ENCODE measurements at regions not wholly inside any gene's neighbourhood (a gene's known extent, or its start where the extent isn't known, plus 50 kb on each side); places are given as distances from the start of the nearest gene placed in this dataset.

GRCh38 chr2:82226441-82226840 lies 1921.9 kb upstream of the LRRTM1 start:
- TF ChIP-seq KDM1A (IDR thresholded peaks at IDR 0.05; ENCODE audit: borderline replicate concordance) (no peak), BHLHE40 (IDR thresholded peaks at IDR 0.05; ENCODE audit: borderline replicate concordance in 1 of 2, low read depth in 2 of 2, low read length in 1 of 2) (no peak), ZBTB4 (CRISPR knock-in tag; IDR thresholded peaks at IDR 0.05) (no peak), TCF7 (IDR thresholded peaks at IDR 0.05; ENCODE audit: borderline replicate concordance) (no peak), EZH2 (IDR thresholded peaks at IDR 0.05; ENCODE audit: borderline replicate concordance, control insufficient read depth, low read depth, low read length) (no peak), HDAC2 (IDR thresholded peaks at IDR 0.05) (no peak)
- no peaks in the 10 kb centered on the region for H3K36me3 ChIP-seq (ENCODE audit: control insufficient read depth in 2 of 2, insufficient read depth in 2 of 2, low read length in 1 of 2)
- H3K79me2 ChIP-seq (ENCODE audit: control insufficient read depth, insufficient read depth, low read length) = no peaks in the 10 kb centered on the region
- intact Hi-C loops (cut with micrococcal nuclease; ENCODE audit: unreplicated experiment) (no loop called here), in situ Hi-C loops (cut with MboI) (no loop called here)
- no peak for FAIRE-seq
- H3K4me2 ChIP-seq (ENCODE audit: control insufficient read depth, insufficient read depth) = no peak overlapping the region
- no peak overlapping the region for H3K9ac ChIP-seq (ENCODE audit: control insufficient read depth, insufficient read depth, low read length)
- 0% methylated on average over 2 of the region's 2 CpGs for WGBS (ENCODE audit: insufficient coverage, insufficient replicate concordance, low lambda C conversion rate, missing lambda C conversion rate)
- ChIA-PET CTCF (interaction anchor here (0.6 to 3.2 kb wide), 3 partner anchors 8 to 563 kb away, joined by 3 to 17 read pairs (median 4); no protein-coding TSS in a partner anchor), SMC1A (ENCODE audit: uncharacterized antibody, unreplicated experiment) (no interaction called here), RAD21 (ENCODE audit: unreplicated experiment) (no interaction called here), POLR2A (no interaction called here)
- ATAC-seq = no peak
- H3K9me3 ChIP-seq (replicated peaks; ENCODE audit: control insufficient read depth, insufficient read depth, low read length) = no peaks in the 10 kb centered on the region
- no peak overlapping the region for H3K4me3 ChIP-seq
- H3K27ac ChIP-seq (ENCODE audit: control insufficient read depth, insufficient read depth) = no peak overlapping the region
- no peak for DNase-seq (ENCODE audit: low read depth, low spot score)
- no peaks in the 10 kb centered on the region for H3K27me3 ChIP-seq (replicated peaks in 1 of 2; ENCODE audit: control insufficient read depth in 2 of 2, insufficient read depth in 2 of 2, low read length in 1 of 2)
- no peak overlapping the region for H2AFZ ChIP-seq (ENCODE audit: control insufficient read depth, low read depth, low read length)
- no TSS peak for BruUV-seq (replicated peaks)
- no peaks in the 10 kb centered on the region for H4K20me1 ChIP-seq (ENCODE audit: control insufficient read depth, insufficient read depth)
- H3K4me1 ChIP-seq (ENCODE audit: control insufficient read depth, insufficient read depth, low read length) = no peaks in the 10 kb centered on the region
